ENCODE measurements at regions not wholly inside any gene's neighbourhood (a gene's known extent, or its start where the extent isn't known, plus 50 kb on each side); places are given as distances from the start of the nearest gene placed in this dataset.
"Not testable (repeated sequence)": the region's sequence is repeated elsewhere in the genome, so short reads cannot be mapped to it uniquely, and the experiment has no call there.

GRCh38 chr7:24110056-24110455, 173.9 kb upstream of the NPY start:
- H3K36me3 ChIP-seq, result no peaks in the 10 kb centered on the region
- no peak for DNase-seq
- H3K4me3 ChIP-seq, result no peak overlapping the region
- H3K27ac ChIP-seq, result no peak overlapping the region
- no peaks in the 10 kb centered on the region for H3K4me1 ChIP-seq
- H3K9ac ChIP-seq (ENCODE audit: low read depth in 2 of 2, low read length in 2 of 2), result no peak overlapping the region
- no peak for TF ChIP-seq CTCF (IDR thresholded peaks at IDR 0.05)
- intact Hi-C loops (cut with DNase I), result no loop called here
- H3K9me3 ChIP-seq, result no peaks in the 10 kb centered on the region
- no peaks in the 10 kb centered on the region for H3K27me3 ChIP-seq

GRCh38 chr7:24113506-24113905, 170.5 kb upstream of the NPY start:
- TF ChIP-seq CTCF (IDR thresholded peaks at IDR 0.05), result no peak
- no peaks in the 10 kb centered on the region for H3K27me3 ChIP-seq
- no peak overlapping the region for H3K27ac ChIP-seq
- H3K4me1 ChIP-seq, result no peaks in the 10 kb centered on the region
- H3K9ac ChIP-seq (ENCODE audit: low read depth in 2 of 2, low read length in 2 of 2), result no peak overlapping the region
- no peaks in the 10 kb centered on the region for H3K9me3 ChIP-seq
- no peaks in the 10 kb centered on the region for H3K36me3 ChIP-seq
- intact Hi-C loops (cut with DNase I), result no loop called here
- H3K4me3 ChIP-seq, result no peak overlapping the region
- DNase-seq, result no peak

GRCh38 chr7:24115661-24116060, 168.3 kb upstream of the NPY start:
- TF ChIP-seq CTCF (IDR thresholded peaks at IDR 0.05), result no peak

GRCh38 chr7:24117903-24118499, 166.0 kb upstream of the NPY start:
- DNase-seq, result not testable (repeated sequence)

More at GRCh38 chr7:24115661-24116060, 168.3 kb upstream of the NPY start:
- H3K27ac ChIP-seq, result no peak overlapping the region
- no peak overlapping the region for H3K9ac ChIP-seq (ENCODE audit: low read depth in 2 of 2, low read length in 2 of 2)
- H3K4me3 ChIP-seq, result no peak overlapping the region
- no peak for DNase-seq
- H3K27me3 ChIP-seq, result no peaks in the 10 kb centered on the region
- H3K36me3 ChIP-seq, result no peaks in the 10 kb centered on the region
- intact Hi-C loops (cut with DNase I), result no loop called here
- no peaks in the 10 kb centered on the region for H3K9me3 ChIP-seq
- no peaks in the 10 kb centered on the region for H3K4me1 ChIP-seq

GRCh38 chr7:24119852-24120251, 164.1 kb upstream of the NPY start:
- no peaks in the 10 kb centered on the region for H3K9me3 ChIP-seq
- no peak for DNase-seq
- no peaks in the 10 kb centered on the region for H3K4me1 ChIP-seq
- no peak for TF ChIP-seq CTCF (IDR thresholded peaks at IDR 0.05)
- H3K4me3 ChIP-seq, result no peak overlapping the region
- no peak overlapping the region for H3K27ac ChIP-seq
- intact Hi-C loops (cut with DNase I), result no loop called here
- H3K36me3 ChIP-seq, result no peaks in the 10 kb centered on the region
- H3K9ac ChIP-seq (ENCODE audit: low read depth in 2 of 2, low read length in 2 of 2), result no peak overlapping the region
- H3K27me3 ChIP-seq, result no peaks in the 10 kb centered on the region

More at GRCh38 chr7:24117903-24118499, 166.0 kb upstream of the NPY start:
- H3K9ac ChIP-seq (ENCODE audit: low read depth in 2 of 2, low read length in 2 of 2); H3K4me3 ChIP-seq; H3K9me3 ChIP-seq; H3K36me3 ChIP-seq; H3K27me3 ChIP-seq; H3K27ac ChIP-seq; intact Hi-C loops (cut with DNase I); H3K4me1 ChIP-seq: not testable (repeated sequence)

GRCh38 chr7:24123076-24123475, 160.9 kb upstream of the NPY start:
- Histone ChIP-seq H3K9me3 (no peaks in the 10 kb centered on the region), H3K36me3 (no peaks in the 10 kb centered on the region), H3K9ac (ENCODE audit: low read depth in 2 of 2, low read length in 2 of 2) (no peak overlapping the region), H3K27me3 (no peaks in the 10 kb centered on the region), H3K4me3 (no peak overlapping the region), H3K27ac (no peak overlapping the region), H3K4me1 (no peaks in the 10 kb centered on the region)
- TF ChIP-seq CTCF (IDR thresholded peaks at IDR 0.05), result no peak
- no peak for DNase-seq
- intact Hi-C loops (cut with DNase I), result no loop called here

Measured in colonic mucosa (tissue), 4 donors.